Neural progenitor cell (in vitro differentiated cells): ENCODE measurements at regions not wholly inside any gene's neighbourhood (a gene's known extent, or its start where the extent isn't known, plus 50 kb on each side); places are given as distances from the start of the nearest gene placed in this dataset.

Source experiments
- DNase-seq: peaks from one replicate; pipeline ENCODE4 v3.0.0-alpha.2; 2016; ENCODE audit warnings: low spot score
- H2AFZ ChIP-seq: fragments of 200-600 bp; sonication (generic); replicated peaks from 2 replicates; pipeline ENCODE4 v1.6.1; 2016; ENCODE audit warnings: antibody characterized with exemption
- H3F3A ChIP-seq: fragments of 200-600 bp; sonication (generic); 2 replicates; pipeline ENCODE4 v1.6.1; 2016; ENCODE audit warnings: antibody characterized with exemption, low read depth
- H3K27ac ChIP-seq: fragments of 200-600 bp; sonication (generic); 2 replicates; pipeline ENCODE4 v1.5.1; 2016; ENCODE audit warnings: mild to moderate bottlenecking
- H3K27me3 ChIP-seq: fragments of 200-600 bp; sonication (generic); 2 replicates; pipeline ENCODE4 v1.6.1; 2016; ENCODE audit warnings: mild to moderate bottlenecking, moderate library complexity
- H3K36me3 ChIP-seq: fragments of 200-600 bp; sonication (generic); 2 replicates; pipeline ENCODE4 v1.5.1; 2016
- H3K4me1 ChIP-seq: fragments of 200-600 bp; sonication (generic); 2 replicates; pipeline ENCODE4 v1.6.1; 2016; ENCODE audit warnings: mixed run types
- H3K4me2 ChIP-seq: fragments of 200-600 bp; sonication (generic); 2 replicates; pipeline ENCODE4 v1.6.1; 2016
- H3K4me3 ChIP-seq: fragments of 200-600 bp; sonication (generic); 2 replicates; pipeline ENCODE4 v1.5.1; 2016
- H3K79me2 ChIP-seq: fragments of 200-600 bp; sonication (generic); 2 replicates; pipeline ENCODE4 v1.6.1; 2016; ENCODE audit warnings: low read depth
- H3K9ac ChIP-seq: fragments of 200-600 bp; sonication (generic); 2 replicates; pipeline ENCODE4 v1.6.1; 2016
- H3K9me3 ChIP-seq: fragments of 200-600 bp; sonication (generic); 2 replicates; pipeline ENCODE4 v1.5.1; 2016; ENCODE audit warnings: low read depth
- H4K20me1 ChIP-seq: fragments of 200-600 bp; sonication (generic); 2 replicates; pipeline ENCODE4 v1.6.1; 2016; ENCODE audit warnings: low read depth
- H3K27ac Mint-ChIP-seq: 3 replicates; pipeline ENCODE4 v1.8.0; 2021; ENCODE audit warnings: mixed read lengths
- H3K27me3 Mint-ChIP-seq: 2 replicates; pipeline ENCODE4 v1.8.0; 2022; ENCODE audit warnings: low read depth, mild to moderate bottlenecking, inconsistent platforms, moderate library complexity, mixed read lengths; ENCODE audit not compliant: insufficient read depth
- H3K36me3 Mint-ChIP-seq: 3 replicates; pipeline ENCODE4 v1.8.0; 2021; ENCODE audit warnings: mixed read lengths
- H3K4me1 Mint-ChIP-seq: 3 replicates; pipeline ENCODE4 v1.8.0; 2021; ENCODE audit warnings: mixed read lengths
- H3K4me3 Mint-ChIP-seq: 3 replicates; pipeline ENCODE4 v1.8.0; 2021; ENCODE audit warnings: mild to moderate bottlenecking, moderate library complexity, mixed read lengths
- H3K9me3 Mint-ChIP-seq: 3 replicates; pipeline ENCODE4 v1.8.0; 2020; ENCODE audit warnings: mixed read lengths
- CTCF ChIP-seq: fragments of 200-600 bp; sonication (generic); IDR thresholded peaks from 2 replicates; pipeline ENCODE4 v1.5.1; 2017; ENCODE audit warnings: antibody characterized with exemption, mild to moderate bottlenecking
- EZH2 ChIP-seq: fragments of 200-600 bp; sonication (generic); IDR thresholded peaks from 2 replicates; pipeline ENCODE4 v1.6.1; 2017; ENCODE audit warnings: antibody characterized with exemption, mild to moderate bottlenecking, moderate library complexity
- EZH2phosphoT487 ChIP-seq: fragments of 200-600 bp; sonication (generic); IDR thresholded peaks from 2 replicates; pipeline ENCODE4 v1.6.1; 2017; ENCODE audit warnings: antibody characterized with exemption

- Mint-ChIP-seq H3K27me3 (peaks cover 5% of the 10 kb centered on the region), H3K27ac (no peak overlapping the region), H3K36me3 (no peaks in the 10 kb centered on the region), H3K4me3 (no peak overlapping the region), H3K4me1 (peaks cover 11% of the 10 kb centered on the region), H3K9me3 (no peaks in the 10 kb centered on the region)
- DNase-seq: no peak
- Histone ChIP-seq H3K79me2 (no peaks in the 10 kb centered on the region), H3K36me3 (no peaks in the 10 kb centered on the region), H3K4me2 (no peak overlapping the region), H3F3A (no peaks in the 10 kb centered on the region), H3K9me3 (no peaks in the 10 kb centered on the region), H3K27me3 (no peaks in the 10 kb centered on the region), H3K27ac (no peak overlapping the region), H3K4me3 (no peak overlapping the region), H3K9ac (no peak overlapping the region), H2AFZ (no peak overlapping the region), H4K20me1 (no peaks in the 10 kb centered on the region), H3K4me1 (peaks cover 6% of the 10 kb centered on the region)
- TF ChIP-seq CTCF (no peak), EZH2 (no peak), EZH2phosphoT487 (no peak)
These were observed 534.6 kb downstream of the TNS1 start for GRCh38 chr2:217468042-217468830.

GRCh38 chr2:217467331-217467730, 535.5 kb downstream of the TNS1 start:
- no peak overlapping the region for H2AFZ ChIP-seq
- H3K4me1 ChIP-seq: peaks cover 6% of the 10 kb centered on the region
- H3K36me3 ChIP-seq: no peaks in the 10 kb centered on the region
- H3K4me3 ChIP-seq: no peak overlapping the region
- no peak for DNase-seq
- H3K4me3 Mint-ChIP-seq: no peak overlapping the region
- H3K27me3 ChIP-seq: no peaks in the 10 kb centered on the region
- H3K27ac ChIP-seq: no peak overlapping the region
- no peak overlapping the region for H3K27ac Mint-ChIP-seq
- H3K9ac ChIP-seq: no peak overlapping the region
- peaks cover 11% of the 10 kb centered on the region for H3K4me1 Mint-ChIP-seq
- no peaks in the 10 kb centered on the region for H3F3A ChIP-seq
- TF ChIP-seq EZH2: no peak
- no peak for TF ChIP-seq EZH2phosphoT487
- no peak for TF ChIP-seq CTCF
- no peaks in the 10 kb centered on the region for H3K79me2 ChIP-seq
- H3K9me3 ChIP-seq: no peaks in the 10 kb centered on the region
- H3K27me3 Mint-ChIP-seq: peaks cover 5% of the 10 kb centered on the region
- no peaks in the 10 kb centered on the region for H3K9me3 Mint-ChIP-seq
- no peaks in the 10 kb centered on the region for H3K36me3 Mint-ChIP-seq
- H4K20me1 ChIP-seq: no peaks in the 10 kb centered on the region
- no peak overlapping the region for H3K4me2 ChIP-seq

GRCh38 chr2:217466805-217467204, 536.0 kb downstream of the TNS1 start:
- Mint-ChIP-seq H3K36me3 (no peaks in the 10 kb centered on the region), H3K9me3 (no peaks in the 10 kb centered on the region), H3K4me1 (peaks cover 11% of the 10 kb centered on the region), H3K4me3 (no peak overlapping the region), H3K27me3 (peaks cover 5% of the 10 kb centered on the region), H3K27ac (peak overlapping the region; percentile 47)
- H3K9ac ChIP-seq: no peak overlapping the region
- no peak for DNase-seq
- H3K9me3 ChIP-seq: no peaks in the 10 kb centered on the region
- H3K27me3 ChIP-seq: no peaks in the 10 kb centered on the region
- H3K4me1 ChIP-seq: peaks cover 6% of the 10 kb centered on the region
- H4K20me1 ChIP-seq: no peaks in the 10 kb centered on the region
- H3K27ac ChIP-seq: no peak overlapping the region
- H3K79me2 ChIP-seq: no peaks in the 10 kb centered on the region
- H3K4me3 ChIP-seq: no peak overlapping the region
- no peaks in the 10 kb centered on the region for H3F3A ChIP-seq
- TF ChIP-seq CTCF (no peak), EZH2 (no peak), EZH2phosphoT487 (no peak)
- no peak overlapping the region for H2AFZ ChIP-seq
- no peak overlapping the region for H3K4me2 ChIP-seq
- H3K36me3 ChIP-seq: no peaks in the 10 kb centered on the region
